ENCODE measurements at regions not wholly inside any gene's neighbourhood (a gene's known extent, or its start where the extent isn't known, plus 50 kb on each side); places are given as distances from the start of the nearest gene placed in this dataset.

DNA sequence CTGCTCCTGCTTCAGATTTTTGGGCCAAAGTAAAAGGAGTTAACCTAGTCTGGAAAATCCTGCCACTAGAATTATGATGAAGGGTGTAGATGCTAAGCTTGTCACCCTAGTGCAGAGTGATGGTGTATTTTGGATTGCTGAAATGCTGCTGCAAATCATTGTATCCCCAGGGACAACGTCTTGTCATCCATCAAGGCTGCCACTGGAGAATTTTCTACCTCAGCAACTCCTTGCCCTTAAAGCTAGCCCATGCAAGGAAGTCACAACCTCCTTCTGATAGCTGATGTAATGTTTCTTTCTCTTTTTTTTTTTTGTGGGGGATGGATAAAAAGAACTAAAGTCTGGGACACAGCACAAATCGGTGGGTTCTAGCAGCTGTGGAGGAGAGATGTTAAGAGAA, 139.4 kb upstream of the FRMD6 start:
- TF ChIP-seq, protein P1, sequence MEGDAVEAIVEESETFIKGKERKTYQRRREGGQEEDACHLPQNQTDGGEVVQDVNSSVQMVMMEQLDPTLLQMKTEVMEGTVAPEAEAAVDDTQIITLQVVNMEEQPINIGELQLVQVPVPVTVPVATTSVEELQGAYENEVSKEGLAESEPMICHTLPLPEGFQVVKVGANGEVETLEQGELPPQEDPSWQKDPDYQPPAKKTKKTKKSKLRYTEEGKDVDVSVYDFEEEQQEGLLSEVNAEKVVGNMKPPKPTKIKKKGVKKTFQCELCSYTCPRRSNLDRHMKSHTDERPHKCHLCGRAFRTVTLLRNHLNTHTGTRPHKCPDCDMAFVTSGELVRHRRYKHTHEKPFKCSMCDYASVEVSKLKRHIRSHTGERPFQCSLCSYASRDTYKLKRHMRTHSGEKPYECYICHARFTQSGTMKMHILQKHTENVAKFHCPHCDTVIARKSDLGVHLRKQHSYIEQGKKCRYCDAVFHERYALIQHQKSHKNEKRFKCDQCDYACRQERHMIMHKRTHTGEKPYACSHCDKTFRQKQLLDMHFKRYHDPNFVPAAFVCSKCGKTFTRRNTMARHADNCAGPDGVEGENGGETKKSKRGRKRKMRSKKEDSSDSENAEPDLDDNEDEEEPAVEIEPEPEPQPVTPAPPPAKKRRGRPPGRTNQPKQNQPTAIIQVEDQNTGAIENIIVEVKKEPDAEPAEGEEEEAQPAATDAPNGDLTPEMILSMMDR (tag by site-specific recombination; IDR thresholded peaks at IDR 0.05), result no peak
- TF ChIP-seq KLF1 (tag by site-specific recombination; IDR thresholded peaks at IDR 0.05) (no peak), ZNF777 (tag by site-specific recombination; IDR thresholded peaks at IDR 0.05; ENCODE audit: borderline replicate concordance) (no peak), TCF7L2 (IDR thresholded peaks at IDR 0.05; ENCODE audit: borderline replicate concordance, low read depth, low read length) (no peak), ZNF501 (tag by site-specific recombination; IDR thresholded peaks at IDR 0.05) (no peak), ZEB2 (tag by site-specific recombination; IDR thresholded peaks at IDR 0.05) (no peak), ATF2 (tag by site-specific recombination; IDR thresholded peaks at IDR 0.05; ENCODE audit: low read depth) (no peak), ZBTB21 (tag by site-specific recombination; IDR thresholded peaks at IDR 0.05) (no peak), KLF7 (tag by site-specific recombination; IDR thresholded peaks at IDR 0.05; ENCODE audit: borderline replicate concordance) (no peak), REST (tag by site-specific recombination; IDR thresholded peaks at IDR 0.05) (no peak), ZNF274 (IDR thresholded peaks at IDR 0.05; ENCODE audit: low read length) (no peak), ZNF274 (tag by site-specific recombination; IDR thresholded peaks at IDR 0.05; ENCODE audit: borderline replicate concordance) (no peak)
- TF ChIP-seq, protein P2, sequence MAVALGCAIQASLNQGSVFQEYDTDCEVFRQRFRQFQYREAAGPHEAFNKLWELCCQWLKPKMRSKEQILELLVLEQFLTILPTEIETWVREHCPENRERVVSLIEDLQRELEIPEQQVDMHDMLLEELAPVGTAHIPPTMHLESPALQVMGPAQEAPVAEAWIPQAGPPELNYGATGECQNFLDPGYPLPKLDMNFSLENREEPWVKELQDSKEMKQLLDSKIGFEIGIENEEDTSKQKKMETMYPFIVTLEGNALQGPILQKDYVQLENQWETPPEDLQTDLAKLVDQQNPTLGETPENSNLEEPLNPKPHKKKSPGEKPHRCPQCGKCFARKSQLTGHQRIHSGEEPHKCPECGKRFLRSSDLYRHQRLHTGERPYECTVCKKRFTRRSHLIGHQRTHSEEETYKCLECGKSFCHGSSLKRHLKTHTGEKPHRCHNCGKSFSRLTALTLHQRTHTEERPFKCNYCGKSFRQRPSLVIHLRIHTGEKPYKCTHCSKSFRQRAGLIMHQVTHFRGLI (tag by site-specific recombination; IDR thresholded peaks at IDR 0.05), result no peak
